IMR-90 (cell line): ENCODE measurements at regions not wholly inside any gene's neighbourhood (a gene's known extent, or its start where the extent isn't known, plus 50 kb on each side); places are given as distances from the start of the nearest gene placed in this dataset.

ENCODE experiments used
- CEBPB ChIP-seq: IDR thresholded peaks from 2 replicates; pipeline ENCODE4 v1.6.1; 2012; ENCODE audit warnings: low read depth, low read length, improper control_type of control experiment
- MAFK ChIP-seq: IDR thresholded peaks from 2 replicates; pipeline ENCODE4 v1.6.1; 2012; ENCODE audit warnings: low read depth, low read length, improper control_type of control experiment
- POLR2A ChIP-seq: IDR thresholded peaks from 2 replicates; pipeline ENCODE4 v1.6.1; 2012; ENCODE audit warnings: mild to moderate bottlenecking, low read depth, low read length
- SMC3 ChIP-seq: fragments of 150-350 bp; IDR thresholded peaks from 2 replicates; pipeline ENCODE4 v1.6.1; 2016; ENCODE audit warnings: low read depth, mild to moderate bottlenecking, antibody characterized with exemption, low read length, moderate library complexity
- TF ChIP-seq, protein P1 (sequence below): conservative IDR thresholded peaks from 2 replicates; pipeline ENCODE4 v1.5.1; 2012; ENCODE audit warnings: mild to moderate bottlenecking, low read depth, low read length, improper control_type of control experiment

DNA sequence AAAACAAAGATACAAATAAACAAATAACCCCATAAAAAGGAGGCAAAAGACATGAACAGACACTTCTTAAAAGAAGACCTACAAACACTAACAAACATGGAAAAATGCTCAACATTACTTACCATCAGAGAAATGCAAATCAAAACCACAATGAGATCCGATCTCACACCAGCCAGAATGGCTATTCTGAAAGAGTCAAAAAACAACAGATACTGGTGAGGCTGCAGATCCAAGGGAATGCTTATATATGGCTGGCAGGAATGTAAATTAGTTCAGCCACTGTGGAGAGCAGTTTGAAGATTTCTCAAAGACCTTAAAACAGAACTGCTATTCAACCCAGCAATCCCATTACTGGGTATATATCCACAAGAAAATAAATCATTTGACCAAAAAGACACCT lies 80.4 kb upstream of the NRP1 start:
- TF ChIP-seq MAFK (no peak), POLR2A (no peak), SMC3 (no peak), CEBPB (no peak)
- TF ChIP-seq, protein P1, sequence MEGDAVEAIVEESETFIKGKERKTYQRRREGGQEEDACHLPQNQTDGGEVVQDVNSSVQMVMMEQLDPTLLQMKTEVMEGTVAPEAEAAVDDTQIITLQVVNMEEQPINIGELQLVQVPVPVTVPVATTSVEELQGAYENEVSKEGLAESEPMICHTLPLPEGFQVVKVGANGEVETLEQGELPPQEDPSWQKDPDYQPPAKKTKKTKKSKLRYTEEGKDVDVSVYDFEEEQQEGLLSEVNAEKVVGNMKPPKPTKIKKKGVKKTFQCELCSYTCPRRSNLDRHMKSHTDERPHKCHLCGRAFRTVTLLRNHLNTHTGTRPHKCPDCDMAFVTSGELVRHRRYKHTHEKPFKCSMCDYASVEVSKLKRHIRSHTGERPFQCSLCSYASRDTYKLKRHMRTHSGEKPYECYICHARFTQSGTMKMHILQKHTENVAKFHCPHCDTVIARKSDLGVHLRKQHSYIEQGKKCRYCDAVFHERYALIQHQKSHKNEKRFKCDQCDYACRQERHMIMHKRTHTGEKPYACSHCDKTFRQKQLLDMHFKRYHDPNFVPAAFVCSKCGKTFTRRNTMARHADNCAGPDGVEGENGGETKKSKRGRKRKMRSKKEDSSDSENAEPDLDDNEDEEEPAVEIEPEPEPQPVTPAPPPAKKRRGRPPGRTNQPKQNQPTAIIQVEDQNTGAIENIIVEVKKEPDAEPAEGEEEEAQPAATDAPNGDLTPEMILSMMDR: no peak
